ENCODE measurements at regions not wholly inside any gene's neighbourhood (a gene's known extent, or its start where the extent isn't known, plus 50 kb on each side); places are given as distances from the start of the nearest gene placed in this dataset.
"Not testable (repeated sequence)": the region's sequence is repeated elsewhere in the genome, so short reads cannot be mapped to it uniquely, and the experiment has no call there.

DNA sequence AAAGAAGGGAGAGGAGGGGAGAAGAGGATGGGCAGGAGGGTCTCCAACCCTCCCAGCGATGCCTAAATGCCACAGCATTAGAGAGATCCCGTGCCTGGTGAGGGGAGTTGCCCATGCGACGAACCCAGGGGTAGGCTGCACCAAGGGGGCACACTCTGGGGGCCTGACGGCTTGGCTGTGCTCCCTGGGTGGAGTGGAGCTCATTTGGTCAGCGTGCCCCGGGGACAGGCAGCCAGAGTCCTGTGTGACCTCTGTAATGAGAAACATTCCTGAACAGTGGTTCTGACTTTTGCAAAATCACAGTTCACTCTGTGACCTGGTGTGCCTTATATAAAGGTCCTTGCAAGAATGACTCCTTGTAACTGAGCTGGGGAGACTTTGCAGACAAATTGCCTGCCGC is 205.0 kb upstream of the N4BP1 start:
- no peak for DNase-seq

DNA sequence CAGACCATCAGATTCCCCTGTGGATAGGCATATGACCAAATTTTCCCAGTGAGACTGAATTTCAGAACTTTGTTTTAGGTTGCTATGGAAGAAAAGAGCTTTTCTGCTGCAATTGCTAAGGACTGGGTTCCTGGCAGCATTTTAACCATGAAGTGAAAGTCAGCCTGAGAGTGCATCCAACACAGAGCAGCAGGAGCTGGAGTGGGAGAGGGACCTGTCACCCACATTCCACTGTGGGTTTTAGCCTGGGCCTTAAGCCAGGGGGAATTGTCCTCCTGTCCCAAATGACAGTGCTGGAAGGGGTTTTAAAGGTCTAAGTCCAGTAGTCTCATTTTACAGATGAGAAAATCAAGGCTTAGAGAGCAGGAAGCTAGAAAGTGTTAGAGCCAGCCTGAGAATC is 203.5 kb upstream of the N4BP1 start:
- no peak for DNase-seq

DNA sequence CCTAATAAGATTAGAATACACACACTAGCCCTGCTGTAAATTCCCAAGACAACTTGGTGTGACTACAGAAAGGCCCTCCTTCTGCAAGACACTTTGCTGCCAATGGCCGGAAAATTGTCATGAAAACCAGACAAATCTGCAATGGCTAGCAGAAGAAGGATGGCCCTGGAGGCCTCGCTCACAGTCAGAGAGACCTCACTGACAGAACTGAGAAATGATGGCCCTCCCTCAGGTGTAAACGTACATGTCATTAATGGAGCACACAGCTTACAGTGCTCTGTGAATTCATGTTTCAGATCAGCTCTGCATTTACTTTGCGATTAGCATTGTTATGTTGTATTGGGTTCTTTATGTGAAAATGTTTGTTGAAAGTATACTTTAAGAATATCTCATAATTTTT is 202.9 kb upstream of the N4BP1 start:
- no peak for DNase-seq

DNA sequence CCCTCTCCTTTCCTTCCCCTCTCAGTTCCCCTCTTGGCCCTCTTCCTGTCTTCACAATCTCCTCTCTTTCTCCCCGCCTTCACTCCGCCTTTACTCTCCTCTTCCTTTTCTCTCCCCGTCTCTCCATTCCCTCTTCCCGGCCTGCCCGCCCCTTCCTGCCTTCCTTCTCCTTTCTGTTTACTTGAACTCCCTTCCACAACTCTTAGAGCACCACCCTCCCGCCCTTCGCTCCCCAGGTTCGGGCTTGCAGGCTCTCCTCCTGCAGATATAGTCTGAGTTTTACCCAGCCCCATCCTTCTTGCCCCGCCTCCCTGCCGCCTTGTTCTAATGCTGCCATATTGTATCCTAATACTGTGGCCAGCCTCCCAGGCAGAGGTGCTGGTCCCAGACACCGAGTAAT is 201.5 kb upstream of the N4BP1 start:
- no peak for DNase-seq

DNA sequence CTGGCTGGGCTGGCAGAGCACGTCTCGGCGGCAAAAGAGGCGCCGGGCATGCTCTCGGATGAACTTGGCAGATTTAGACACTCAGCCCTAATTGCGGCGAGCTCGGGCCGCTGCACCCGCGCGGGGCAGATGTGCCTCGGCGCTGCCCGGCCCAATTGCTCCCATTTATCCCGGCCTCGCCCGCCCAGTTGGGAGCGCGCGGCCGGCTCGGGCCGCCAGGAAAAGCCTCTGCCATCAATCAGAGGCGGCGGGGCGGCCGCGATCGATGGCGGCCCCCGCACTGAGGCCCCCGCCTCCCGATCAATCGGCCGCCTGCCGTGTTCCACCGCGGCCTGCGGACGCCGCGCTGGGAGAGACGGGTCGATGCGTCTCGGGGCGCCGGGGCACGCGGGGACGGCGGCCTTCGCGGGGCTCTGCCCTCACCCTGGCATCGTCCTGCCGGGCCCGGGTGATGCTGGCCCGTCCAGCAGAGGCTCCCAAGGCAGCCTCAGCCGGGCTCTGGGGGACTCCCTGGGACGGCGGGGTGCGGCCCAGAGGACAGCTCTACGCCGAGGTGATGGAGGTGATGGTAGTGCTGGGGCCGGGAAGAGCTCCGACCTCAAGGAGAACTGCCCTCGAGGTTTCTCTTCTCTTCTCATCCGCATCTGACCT is 200.9 kb upstream of the N4BP1 start:
- no peak for DNase-seq

DNA sequence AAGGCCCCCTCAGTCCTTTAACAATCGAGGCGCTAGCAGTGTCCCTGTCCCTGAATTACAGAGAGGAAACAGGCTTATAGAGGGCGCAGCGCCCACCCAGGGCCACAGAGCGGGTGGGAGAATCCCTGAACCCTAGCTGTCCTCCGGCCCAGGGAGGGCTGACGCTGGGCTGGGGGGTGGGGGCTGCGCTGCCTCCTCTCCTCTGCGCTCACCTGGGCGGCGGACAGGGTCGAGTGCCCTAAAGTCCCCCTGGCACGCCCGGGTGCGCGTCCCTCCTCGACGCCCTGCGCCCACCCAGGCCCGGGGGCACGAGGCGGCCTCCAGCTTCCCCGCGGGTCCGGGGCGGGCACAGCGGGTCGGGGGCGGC is 200.4 kb upstream of the N4BP1 start:
- no peak for DNase-seq

DNA sequence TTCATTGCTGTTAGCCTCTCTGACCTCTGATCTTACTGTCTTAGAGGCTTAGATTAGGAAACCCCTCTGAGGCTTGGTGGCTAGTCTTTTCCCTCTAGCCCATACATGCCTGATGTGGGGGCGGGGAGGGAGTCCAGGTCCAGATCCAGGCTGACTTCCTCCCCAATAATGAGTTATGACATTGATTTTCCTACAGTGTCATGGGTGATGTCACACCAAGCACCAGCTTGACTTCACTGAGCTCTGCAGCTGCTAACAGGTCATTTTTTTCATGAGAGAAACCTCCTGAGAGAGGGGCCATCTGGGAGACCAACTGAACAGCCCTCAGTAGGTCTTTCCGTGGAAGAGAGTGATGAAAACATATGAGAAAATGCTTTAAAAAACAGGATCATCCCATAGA is 180.2 kb upstream of the N4BP1 start:
- DNase-seq: no peak

DNA sequence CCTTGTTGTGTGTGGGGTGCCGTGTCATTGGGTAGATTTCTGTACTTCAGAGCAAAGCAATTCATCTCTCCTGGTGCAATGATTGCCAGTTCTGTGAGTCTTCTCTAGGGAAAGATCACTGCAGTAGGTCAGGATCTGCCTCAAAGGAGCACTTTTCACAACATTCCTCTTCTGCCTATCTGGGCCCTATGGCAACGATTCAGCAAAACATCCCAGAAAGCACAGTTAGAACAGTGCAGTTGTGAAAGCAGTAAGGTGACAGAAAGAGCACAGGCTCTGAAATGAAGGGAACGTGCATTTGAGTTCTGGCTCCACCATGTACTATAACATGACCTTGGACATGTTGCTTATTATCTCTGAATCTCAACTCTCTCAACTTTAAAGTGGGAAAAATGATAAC is 178.5 kb upstream of the N4BP1 start:
- DNase-seq: no peak

DNA sequence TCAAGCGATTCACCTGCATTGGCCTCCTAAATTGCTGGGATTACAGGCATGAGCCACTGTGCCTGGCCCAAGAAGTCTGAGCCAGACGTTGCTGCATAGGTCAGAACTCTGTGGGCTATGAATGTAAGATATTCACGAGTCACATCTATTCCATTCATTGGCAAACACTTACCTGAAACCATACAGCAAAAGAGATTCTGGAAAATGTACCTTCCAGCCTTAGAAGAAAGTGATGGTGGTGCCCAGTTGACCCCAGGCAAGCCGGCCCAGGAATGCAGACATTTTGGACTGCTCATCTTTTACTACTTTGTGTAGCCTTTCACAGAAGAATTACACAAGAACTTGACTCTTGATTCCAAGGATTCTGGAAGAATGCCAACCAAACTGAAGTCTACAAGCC is 135.6 kb upstream of the N4BP1 start:
- no peak for DNase-seq

DNA sequence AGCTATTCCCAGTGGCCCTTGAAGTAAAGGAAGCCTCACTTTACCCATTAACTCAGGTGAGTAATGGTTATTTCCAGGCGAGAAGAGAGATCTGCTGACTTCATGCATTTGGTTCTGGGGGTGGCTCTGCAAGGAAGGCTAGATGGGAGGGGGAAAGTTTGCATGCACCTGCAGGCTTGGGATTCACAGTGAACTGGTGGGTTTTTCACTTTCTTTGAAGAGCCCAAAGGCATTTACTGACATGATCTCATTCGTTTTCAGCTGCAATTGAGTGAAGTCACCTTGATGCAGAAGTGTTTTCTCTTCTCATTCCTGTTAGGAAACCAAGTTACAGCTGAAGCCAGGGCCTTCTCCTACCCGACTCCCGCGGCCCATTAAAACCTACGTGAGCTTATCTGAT is 131.0 kb upstream of the N4BP1 start:
- no peak for DNase-seq

DNA sequence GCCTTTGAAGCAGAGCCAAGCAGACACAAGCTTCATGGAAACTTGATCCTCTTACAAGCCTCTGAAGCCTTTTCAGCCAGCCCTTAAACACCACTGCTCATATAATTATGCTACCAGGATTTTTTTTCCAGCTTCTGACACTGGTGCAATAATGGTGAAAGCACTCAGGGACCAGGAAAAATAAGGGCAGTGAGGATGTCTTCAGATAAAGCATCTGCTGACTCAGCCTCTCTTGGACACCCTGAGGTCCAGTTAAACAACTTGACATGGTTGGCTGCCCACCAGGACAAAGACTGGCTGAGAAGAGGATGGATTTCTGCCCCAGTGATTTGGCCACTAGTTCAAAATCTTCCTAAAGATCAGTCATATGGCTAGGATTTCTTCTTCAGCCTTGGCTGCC is 124.2 kb upstream of the N4BP1 start:
- DNase-seq: peak; percentile 28

DNA sequence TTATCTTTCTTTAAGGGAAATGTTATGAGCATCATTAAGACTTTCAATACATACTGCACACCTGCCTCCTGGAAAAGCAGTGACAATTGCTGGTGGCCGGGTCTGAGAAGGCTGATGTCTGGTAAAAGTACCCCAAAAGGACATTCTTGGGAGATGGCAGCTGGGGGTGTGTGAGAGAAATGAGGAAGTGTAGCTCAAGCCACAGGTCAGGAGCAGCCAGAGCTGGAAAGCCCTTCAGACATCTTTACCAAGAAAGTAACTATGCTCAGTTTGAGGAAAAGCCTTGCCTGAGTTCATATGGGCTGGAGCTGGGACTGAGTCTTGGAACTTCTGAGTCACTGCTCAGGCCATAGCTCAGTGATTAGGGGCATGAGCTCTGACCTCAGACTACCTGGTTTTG is 94.7 kb upstream of the N4BP1 start:
- no peak for DNase-seq

DNA sequence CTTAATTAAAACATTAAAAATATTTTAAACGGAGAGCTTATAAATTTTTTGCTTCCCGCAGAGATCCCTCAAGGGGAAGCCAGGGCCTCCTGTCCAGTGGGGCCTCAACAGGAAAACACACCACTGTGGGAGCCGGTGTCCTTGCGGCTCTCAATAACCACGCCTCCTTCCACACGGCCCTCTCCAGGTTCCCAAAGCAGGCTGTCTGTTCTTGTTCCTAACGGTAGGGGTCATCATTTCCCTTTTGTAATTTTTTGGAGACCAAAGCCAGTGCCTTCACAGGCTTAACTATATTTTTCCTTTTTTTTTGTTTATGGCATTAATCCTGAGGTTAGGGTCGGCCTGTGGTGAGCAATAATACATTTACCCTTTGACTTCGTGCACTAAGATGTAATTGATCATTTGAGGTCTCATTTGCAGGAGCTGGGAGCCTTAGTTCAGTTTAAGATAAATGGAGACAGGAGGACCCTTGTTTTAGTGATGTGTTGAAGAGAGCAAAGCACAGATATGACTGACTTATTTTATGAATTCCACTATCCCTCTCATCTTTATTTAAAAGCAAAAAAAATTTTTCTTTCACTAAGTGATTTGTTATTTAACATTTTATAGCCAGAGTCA is 77.5 kb upstream of the N4BP1 start:
- DNase-seq: peak; percentile 83

DNA sequence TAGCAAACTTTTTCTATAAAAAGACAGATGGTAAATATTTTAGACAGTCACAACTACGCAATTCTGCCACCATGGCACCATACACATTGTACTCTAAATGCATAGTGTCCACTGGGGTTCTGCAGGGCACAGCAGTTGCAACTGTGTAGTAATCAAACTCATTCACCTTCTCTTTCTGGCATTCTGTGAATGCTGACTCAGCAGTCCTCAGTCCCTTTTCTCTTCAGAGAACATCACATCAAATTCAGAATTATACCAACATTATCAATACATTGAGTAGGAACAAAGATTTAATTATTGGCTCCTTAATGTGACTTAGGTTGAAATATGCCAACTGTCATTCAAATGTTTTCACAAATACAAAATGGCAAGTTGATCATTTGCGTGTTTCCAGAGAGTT is 74.2 kb upstream of the N4BP1 start:
- no peak for DNase-seq

DNA sequence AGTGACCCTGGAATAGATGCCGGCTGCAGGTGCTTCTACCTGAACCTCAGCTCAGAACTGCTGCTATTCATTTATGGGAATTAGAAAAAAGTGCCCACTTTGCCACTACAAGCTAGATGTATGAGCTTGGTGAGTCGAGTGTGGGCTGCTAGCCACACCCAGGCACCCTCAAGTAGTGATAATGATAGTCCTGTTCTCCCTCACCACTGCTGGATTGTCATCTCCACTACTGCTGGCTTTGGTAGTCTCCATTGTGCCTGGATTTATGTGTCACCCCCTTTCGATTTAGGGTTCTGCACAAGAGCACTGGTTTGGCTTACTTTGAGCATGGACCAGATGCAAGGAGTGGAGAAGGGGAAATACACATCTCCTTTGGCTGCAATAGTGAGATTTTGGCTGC is 73.0 kb upstream of the N4BP1 start:
- no peak for DNase-seq

DNA sequence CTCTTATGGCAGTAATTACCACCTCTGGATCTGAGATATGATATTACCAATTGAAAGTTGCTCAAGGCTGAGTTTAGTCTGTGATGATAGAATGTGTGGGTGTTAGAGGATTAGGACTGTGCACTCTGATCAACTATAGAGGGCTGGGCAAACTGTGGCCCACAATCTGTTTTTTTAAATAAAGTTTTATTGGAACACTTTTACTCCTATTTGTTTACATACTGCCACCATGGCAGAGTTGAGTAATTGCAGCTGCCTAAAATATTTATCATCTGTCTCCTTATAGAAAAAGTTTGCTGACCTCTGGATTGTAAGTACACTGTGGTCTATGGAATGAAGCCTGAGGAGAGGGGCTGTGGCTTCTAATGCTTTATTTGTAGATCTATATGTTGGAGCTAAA is 71.5 kb upstream of the N4BP1 start:
- DNase-seq: no peak

DNA sequence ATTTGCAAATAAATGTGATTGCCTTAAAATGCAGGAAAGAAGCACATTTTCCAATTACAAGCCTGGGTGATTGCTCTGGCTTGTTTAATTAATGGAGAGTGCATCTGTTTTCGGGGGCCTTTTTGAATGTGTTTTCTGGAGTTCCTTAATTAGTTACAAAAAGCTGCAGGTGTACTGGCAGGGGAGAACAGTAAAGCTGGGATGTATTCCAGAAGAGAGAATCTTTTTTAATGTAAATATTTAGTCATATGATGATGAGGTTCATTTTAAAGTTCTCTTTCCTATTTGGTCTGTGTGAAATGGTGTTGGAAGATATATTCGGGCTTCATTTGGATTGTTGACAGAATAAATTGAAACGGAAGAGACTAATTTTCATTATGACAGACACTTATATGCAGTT is 70.9 kb upstream of the N4BP1 start:
- DNase-seq: peak; percentile 89

DNA sequence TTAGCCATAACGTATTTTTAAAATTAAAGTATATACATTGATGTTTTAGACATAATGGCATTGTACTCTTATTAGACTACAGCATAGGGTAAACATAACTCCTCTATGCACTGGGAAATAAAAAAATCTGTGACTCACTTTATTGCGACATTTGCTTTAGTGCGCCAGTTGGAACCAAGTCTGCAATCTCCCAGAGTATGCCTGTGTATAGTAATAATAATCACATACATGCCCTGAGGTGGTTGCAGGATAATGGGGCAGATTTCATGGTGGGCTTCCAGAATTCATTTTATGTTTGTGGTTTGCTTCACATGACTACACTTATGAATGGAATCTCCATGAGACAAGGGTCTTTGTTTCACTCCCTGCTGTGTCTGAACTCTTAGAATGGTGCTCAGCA is 66.9 kb upstream of the N4BP1 start:
- no peak for DNase-seq

DNA sequence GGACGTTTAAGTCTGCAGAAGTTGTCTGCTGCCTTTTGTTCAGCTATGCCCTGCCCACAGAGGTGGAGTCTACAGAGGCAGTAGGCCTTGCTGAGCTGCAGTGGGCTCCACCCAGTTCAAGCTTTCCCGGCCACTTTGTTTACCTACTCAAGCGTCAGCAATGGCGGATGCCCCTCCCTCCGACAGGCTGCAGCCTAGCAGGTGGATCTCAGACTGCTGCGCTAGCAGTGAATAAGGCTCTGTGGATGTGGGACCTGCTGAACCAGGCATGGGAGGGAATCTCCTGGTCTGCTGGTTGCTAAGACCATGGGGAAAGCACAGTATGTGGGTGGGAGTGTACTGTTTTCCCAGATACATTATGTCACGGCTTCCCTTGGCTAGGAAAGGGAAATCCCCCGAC is 58.2 kb upstream of the N4BP1 start:
- DNase-seq: not testable (repeated sequence)

DNA sequence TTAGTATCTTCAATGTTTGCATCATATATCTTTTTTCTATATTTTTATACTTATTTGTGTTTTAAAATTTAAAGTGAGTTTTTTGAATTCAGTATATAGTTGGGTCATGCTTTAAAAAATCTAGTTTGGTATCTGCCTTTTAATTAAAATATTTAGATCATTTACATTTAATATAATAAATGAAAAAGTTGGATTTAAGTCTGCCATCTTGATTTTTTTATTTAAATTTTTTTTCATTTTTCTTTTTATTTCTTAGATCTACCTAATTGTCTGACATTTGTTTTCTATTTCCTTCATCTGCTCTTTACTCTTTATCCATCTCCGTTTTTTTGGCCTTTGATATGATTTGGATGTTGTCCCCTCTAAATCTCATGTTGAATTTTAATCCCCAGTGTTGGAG is 50.0 kb upstream of the N4BP1 start:
- no peak for DNase-seq

Measured in NCI-H1105 (cell line).